Breast epithelium (tissue), 3 donors: ENCODE measurements at regions not wholly inside any gene's neighbourhood (a gene's known extent, or its start where the extent isn't known, plus 50 kb on each side); places are given as distances from the start of the nearest gene placed in this dataset.

Source experiments
- CTCF ChIP-seq, 3 donors: fragments of 450-650 bp; IDR thresholded peaks; one replicate each; pipeline ENCODE4 v1.5.1; 2016 to 2017; ENCODE audit warnings: antibody characterized with exemption in 3 of 3, mild to moderate bottlenecking in 3 of 3, moderate library complexity in 3 of 3
- POLR2A ChIP-seq: fragments of 450-650 bp; IDR thresholded peaks from one replicate; pipeline ENCODE4 v1.6.1; 2016; ENCODE audit warnings: antibody characterized with exemption, mild to moderate bottlenecking, moderate library complexity
- POLR2AphosphoS5 ChIP-seq, 3 donors: sonication (generic); formaldehyde crosslinking; IDR thresholded peaks; one replicate each; pipeline ENCODE4 v1.6.1; 2017; ENCODE audit warnings: antibody characterized with exemption in 3 of 3

- TF ChIP-seq POLR2AphosphoS5 (IDR thresholded peaks at IDR 0.05) = no peak
- TF ChIP-seq CTCF (IDR thresholded peaks at IDR 0.05) = no peak
- TF ChIP-seq POLR2A = no peak
Measured at GRCh38 chr15:31544361-31544760, 217.7 kb downstream of the KLF13 start.
